ENCODE measurements at regions not wholly inside any gene's neighbourhood (a gene's known extent, or its start where the extent isn't known, plus 50 kb on each side); places are given as distances from the start of the nearest gene placed in this dataset.

DNA sequence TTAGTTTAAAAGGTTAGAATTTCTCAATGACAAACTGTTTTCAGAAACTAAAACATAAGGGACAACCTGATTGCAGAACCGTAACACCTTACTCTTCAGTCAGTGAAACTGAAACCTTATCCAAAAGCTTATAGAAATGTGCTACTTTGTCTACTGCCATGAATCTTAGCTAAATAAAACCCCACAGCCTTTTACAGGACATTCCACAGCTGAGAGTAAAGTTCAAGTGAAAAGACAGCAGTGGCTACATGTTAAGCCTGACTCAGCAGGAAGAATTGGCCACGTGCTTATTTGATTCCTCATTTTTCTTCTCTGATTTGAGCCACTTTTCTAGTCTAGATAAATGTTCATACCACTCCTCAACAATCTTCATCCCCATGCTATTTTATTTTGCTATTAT lies 278.7 kb upstream of the ISL1 start:
- Histone ChIP-seq H3K27me3 (ENCODE audit: insufficient read depth, low read length) (no peaks in the 10 kb centered on the region), H3K9me2 (ENCODE audit: low read depth, low read length) (no peaks in the 10 kb centered on the region), H3K36me3 (ENCODE audit: insufficient read depth, low read length) (no peaks in the 10 kb centered on the region), H3K27ac (ENCODE audit: low read depth, low read length, poor library complexity, severe bottlenecking) (no peak overlapping the region), H3F3A (ENCODE audit: insufficient read depth, low read length) (no peaks in the 10 kb centered on the region), H3K4me3 (ENCODE audit: low read depth, low read length, poor library complexity, severe bottlenecking) (no peak overlapping the region), H4K20me1 (ENCODE audit: insufficient read depth, low read length) (no peaks in the 10 kb centered on the region), H3K9ac (ENCODE audit: low read length) (no peak overlapping the region), H3K9me3 (ENCODE audit: low read length) (no peaks in the 10 kb centered on the region), H2AFZ (ENCODE audit: low read length) (no peak overlapping the region), H3K4me2 (ENCODE audit: low read length) (no peak overlapping the region), H3K79me2 (ENCODE audit: insufficient read depth, low read length) (no peaks in the 10 kb centered on the region), H3K4me1 (ENCODE audit: insufficient read depth, low read length, severe bottlenecking) (no peaks in the 10 kb centered on the region)
- TF ChIP-seq EZH2 (IDR thresholded peaks at IDR 0.05; ENCODE audit: borderline replicate concordance, low read length), result no peak
- TF ChIP-seq, protein P1, sequence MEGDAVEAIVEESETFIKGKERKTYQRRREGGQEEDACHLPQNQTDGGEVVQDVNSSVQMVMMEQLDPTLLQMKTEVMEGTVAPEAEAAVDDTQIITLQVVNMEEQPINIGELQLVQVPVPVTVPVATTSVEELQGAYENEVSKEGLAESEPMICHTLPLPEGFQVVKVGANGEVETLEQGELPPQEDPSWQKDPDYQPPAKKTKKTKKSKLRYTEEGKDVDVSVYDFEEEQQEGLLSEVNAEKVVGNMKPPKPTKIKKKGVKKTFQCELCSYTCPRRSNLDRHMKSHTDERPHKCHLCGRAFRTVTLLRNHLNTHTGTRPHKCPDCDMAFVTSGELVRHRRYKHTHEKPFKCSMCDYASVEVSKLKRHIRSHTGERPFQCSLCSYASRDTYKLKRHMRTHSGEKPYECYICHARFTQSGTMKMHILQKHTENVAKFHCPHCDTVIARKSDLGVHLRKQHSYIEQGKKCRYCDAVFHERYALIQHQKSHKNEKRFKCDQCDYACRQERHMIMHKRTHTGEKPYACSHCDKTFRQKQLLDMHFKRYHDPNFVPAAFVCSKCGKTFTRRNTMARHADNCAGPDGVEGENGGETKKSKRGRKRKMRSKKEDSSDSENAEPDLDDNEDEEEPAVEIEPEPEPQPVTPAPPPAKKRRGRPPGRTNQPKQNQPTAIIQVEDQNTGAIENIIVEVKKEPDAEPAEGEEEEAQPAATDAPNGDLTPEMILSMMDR (IDR thresholded peaks at IDR 0.05; ENCODE audit: low read length), result no peak

DNA sequence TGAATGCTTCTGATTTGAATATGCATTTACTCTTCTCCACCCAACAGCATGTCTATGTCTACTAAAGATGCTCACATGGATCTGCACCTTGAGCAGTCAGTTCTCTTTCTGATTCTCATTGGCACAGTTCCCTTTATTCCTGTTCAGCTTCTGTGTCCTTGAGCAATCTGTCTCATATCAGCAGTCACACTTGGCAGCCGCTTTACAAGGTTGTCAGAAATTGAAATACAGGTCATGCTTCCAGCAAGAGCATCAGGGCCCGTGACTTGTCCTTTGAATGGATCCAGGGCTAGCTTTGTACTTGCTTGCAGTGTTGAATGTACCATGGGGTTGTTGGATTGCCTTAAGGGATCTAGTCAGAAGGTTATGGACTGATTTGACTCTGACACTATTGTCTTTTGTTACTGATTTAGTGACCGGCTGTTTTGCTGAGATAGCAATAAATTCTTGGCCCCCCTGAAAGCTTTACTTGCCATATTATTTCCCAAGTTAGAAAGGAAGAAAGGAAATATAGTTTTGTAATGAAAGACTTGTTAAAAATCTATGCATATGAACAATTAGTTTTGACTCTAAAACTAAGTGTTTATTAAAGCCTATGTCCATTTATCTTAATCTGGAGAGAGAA lies 273.4 kb upstream of the ISL1 start:
- H3K79me2 ChIP-seq (ENCODE audit: insufficient read depth, low read length), result no peaks in the 10 kb centered on the region
- no peaks in the 10 kb centered on the region for H3K9me2 ChIP-seq (ENCODE audit: low read depth, low read length)
- H3K4me1 ChIP-seq (ENCODE audit: insufficient read depth, low read length, severe bottlenecking), result no peaks in the 10 kb centered on the region
- no peak overlapping the region for H3K9ac ChIP-seq (ENCODE audit: low read length)
- H3K36me3 ChIP-seq (ENCODE audit: insufficient read depth, low read length), result no peaks in the 10 kb centered on the region
- H3K4me3 ChIP-seq (ENCODE audit: low read depth, low read length, poor library complexity, severe bottlenecking), result no peak overlapping the region
- no peaks in the 10 kb centered on the region for H4K20me1 ChIP-seq (ENCODE audit: insufficient read depth, low read length)
- no peaks in the 10 kb centered on the region for H3F3A ChIP-seq (ENCODE audit: insufficient read depth, low read length)
- no peak overlapping the region for H3K27ac ChIP-seq (ENCODE audit: low read depth, low read length, poor library complexity, severe bottlenecking)
- no peak overlapping the region for H2AFZ ChIP-seq (ENCODE audit: low read length)
- H3K27me3 ChIP-seq (ENCODE audit: insufficient read depth, low read length), result no peaks in the 10 kb centered on the region
- H3K9me3 ChIP-seq (ENCODE audit: low read length), result no peaks in the 10 kb centered on the region
- no peak overlapping the region for H3K4me2 ChIP-seq (ENCODE audit: low read length)
- TF ChIP-seq EZH2 (IDR thresholded peaks at IDR 0.05; ENCODE audit: borderline replicate concordance, low read length), result no peak
- TF ChIP-seq, protein P1 (IDR thresholded peaks at IDR 0.05; ENCODE audit: low read length), result no peak

DNA sequence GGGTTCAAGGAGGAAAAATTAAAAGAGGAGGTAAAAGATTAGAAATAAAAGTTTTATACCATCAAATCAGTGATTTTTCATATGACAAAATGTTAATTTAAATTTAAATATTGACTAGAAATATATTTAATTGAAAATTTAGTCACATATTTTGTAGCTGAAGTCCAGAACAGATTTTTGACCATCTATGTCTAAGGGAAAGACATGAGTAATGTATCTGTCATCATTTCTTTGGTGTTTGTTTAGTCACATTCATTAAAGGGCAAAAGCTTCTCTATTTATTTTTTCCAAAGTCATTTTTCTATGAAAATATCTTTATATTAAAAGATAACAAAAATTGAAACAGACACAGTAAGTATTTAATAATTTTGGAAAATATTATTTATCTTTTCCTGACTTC lies 252.0 kb upstream of the ISL1 start:
- Histone ChIP-seq H3K9me2 (ENCODE audit: low read depth, low read length) (no peaks in the 10 kb centered on the region), H3F3A (ENCODE audit: insufficient read depth, low read length) (no peaks in the 10 kb centered on the region), H3K9me3 (ENCODE audit: low read length) (no peaks in the 10 kb centered on the region), H3K9ac (ENCODE audit: low read length) (no peak overlapping the region), H3K79me2 (ENCODE audit: insufficient read depth, low read length) (no peaks in the 10 kb centered on the region), H2AFZ (ENCODE audit: low read length) (no peak overlapping the region), H3K36me3 (ENCODE audit: insufficient read depth, low read length) (no peaks in the 10 kb centered on the region), H3K4me1 (ENCODE audit: insufficient read depth, low read length, severe bottlenecking) (no peaks in the 10 kb centered on the region), H3K27me3 (ENCODE audit: insufficient read depth, low read length) (no peaks in the 10 kb centered on the region), H3K4me3 (ENCODE audit: low read depth, low read length, poor library complexity, severe bottlenecking) (no peak overlapping the region), H3K4me2 (ENCODE audit: low read length) (no peak overlapping the region), H4K20me1 (ENCODE audit: insufficient read depth, low read length) (no peaks in the 10 kb centered on the region), H3K27ac (ENCODE audit: low read depth, low read length, poor library complexity, severe bottlenecking) (no peak overlapping the region)
- TF ChIP-seq EZH2 (IDR thresholded peaks at IDR 0.05; ENCODE audit: borderline replicate concordance, low read length), result no peak
- TF ChIP-seq, protein P1 (IDR thresholded peaks at IDR 0.05; ENCODE audit: low read length), result no peak
